IMR-90 (cell line): ENCODE measurements at regions not wholly inside any gene's neighbourhood (a gene's known extent, or its start where the extent isn't known, plus 50 kb on each side); places are given as distances from the start of the nearest gene placed in this dataset.

Source experiments
- ATAC-seq: fragments of 200-7000 bp; cut with Tn5 transposase; 2 replicates; pipeline ENCODE4 v1.9.1; 2020; ENCODE audit warnings: low read depth, mild to moderate bottlenecking, moderate library complexity
- BruUV-seq: library from RNA; stranded (reverse); fragments of 400-500 nt; replicated peaks from 2 replicates; lab custom pipeline; 2021; lab: Mats Ljungman, UMichigan
- CTCF ChIA-PET: fragments of 300-600 bp; formaldehyde crosslinking; extraction: SDS; loops from one replicate; lab custom pipeline; 2021; ENCODE audit warnings: antibody characterized with exemption; lab: Yijun Ruan, JAX
- POLR2A ChIA-PET: fragments of 300-600 bp; sonication (Branson Sonifier 250); formaldehyde crosslinking; loops from one replicate; lab custom pipeline; 2022; ENCODE audit warnings: antibody characterized with exemption; ENCODE audit not compliant: unreplicated experiment; lab: Charles Lee
- DNase-seq: peaks from one replicate; pipeline ENCODE4 v3.0.0; 2013
- H2AFZ ChIP-seq: replicated peaks from 2 replicates; pipeline ENCODE3; 2013; ENCODE audit warnings: low read length, mild to moderate bottlenecking; ENCODE audit not compliant: poor library complexity
- H2AK5ac ChIP-seq: 2 replicates; pipeline ENCODE4 v1.6.1; 2013; ENCODE audit warnings: low read depth, low read length, inconsistent platforms
- H2AK9ac ChIP-seq: replicated peaks from 2 replicates; pipeline ENCODE3; 2013; ENCODE audit warnings: mild to moderate bottlenecking, low read depth, low read length, moderate library complexity; ENCODE audit not compliant: poor library complexity
- H2BK120ac ChIP-seq: 2 replicates; pipeline ENCODE4 v1.6.1; 2013; ENCODE audit warnings: low read depth, low read length, inconsistent platforms
- H2BK15ac ChIP-seq: 3 replicates; pipeline ENCODE4 v1.6.1; 2013; ENCODE audit warnings: low read depth, low read length, inconsistent platforms
- H2BK20ac ChIP-seq: 2 replicates; pipeline ENCODE4 v1.6.1; 2013; ENCODE audit warnings: low read depth, mild to moderate bottlenecking, inconsistent platforms, low read length, moderate library complexity
- H2BK5ac ChIP-seq: 2 replicates; pipeline ENCODE4 v1.6.1; 2013; ENCODE audit warnings: mild to moderate bottlenecking, low read depth, low read length, inconsistent platforms; ENCODE audit not compliant: poor library complexity, severe bottlenecking
- H3K14ac ChIP-seq: replicated peaks from 2 replicates; pipeline ENCODE4 v1.6.1; 2013; ENCODE audit warnings: low read depth, low read length, inconsistent platforms
- H3K18ac ChIP-seq: 2 replicates; pipeline ENCODE4 v1.6.1; 2013; ENCODE audit warnings: low read depth, low read length, control low read depth
- H3K23ac ChIP-seq: 2 replicates; pipeline ENCODE4 v1.6.1; 2013; ENCODE audit warnings: low read depth, low read length, inconsistent platforms
- H3K27ac ChIP-seq: 2 replicates; pipeline ENCODE4 v1.5.1; 2013; ENCODE audit warnings: mild to moderate bottlenecking, control low read depth, low read length; ENCODE audit not compliant: insufficient read depth
- H3K27me3 ChIP-seq: 2 replicates; pipeline ENCODE4 v1.6.1; 2013; ENCODE audit warnings: low read length; ENCODE audit not compliant: control insufficient read depth, insufficient read depth
- H3K36me3 ChIP-seq: 2 replicates; pipeline ENCODE4 v1.6.1; 2013; ENCODE audit warnings: low read length, mixed read lengths; ENCODE audit not compliant: control insufficient read depth, insufficient read depth
- H3K4ac ChIP-seq: 2 replicates; pipeline ENCODE4 v1.6.1; 2013; ENCODE audit warnings: low read depth, low read length, inconsistent platforms
- H3K4me1 ChIP-seq: 2 replicates; pipeline ENCODE4 v1.6.1; 2013; ENCODE audit warnings: low read length, mixed read lengths; ENCODE audit not compliant: control insufficient read depth, insufficient read depth
- H3K4me2 ChIP-seq: 2 replicates; pipeline ENCODE4 v1.6.1; 2013; ENCODE audit warnings: low read depth, mild to moderate bottlenecking, control low read depth, low read length, moderate library complexity
- H3K4me3 ChIP-seq: 2 replicates; pipeline ENCODE4 v1.5.1; 2013; ENCODE audit warnings: low read depth, mild to moderate bottlenecking, control low read depth, low read length, moderate library complexity; ENCODE audit not compliant: insufficient read depth
- H3K56ac ChIP-seq: 2 replicates; pipeline ENCODE4 v1.6.1; 2013; ENCODE audit warnings: low read length, inconsistent platforms; ENCODE audit not compliant: insufficient read depth; ENCODE audit errors: extremely low read depth
- H3K79me1 ChIP-seq, 2 experiments: 2 replicates each; pipeline ENCODE4 v1.6.1; 2013; ENCODE audit warnings: low read length in 2 of 2, inconsistent platforms in 1 of 2, low read depth in 1 of 2
- H3K9ac ChIP-seq: 2 replicates; pipeline ENCODE4 v1.6.1; 2013; ENCODE audit warnings: low read depth, low read length, control low read depth
- H3K9me1 ChIP-seq: 2 replicates; pipeline ENCODE4 v1.6.1; 2013; ENCODE audit warnings: low read length, inconsistent platforms; ENCODE audit not compliant: insufficient read depth
- H3K9me3 ChIP-seq: 2 replicates; pipeline ENCODE4 v1.6.1; 2013; ENCODE audit warnings: low read length; ENCODE audit not compliant: control insufficient read depth, insufficient read depth
- H4K20me1 ChIP-seq: 2 replicates; pipeline ENCODE4 v1.6.1; 2013; ENCODE audit warnings: low read length, inconsistent platforms; ENCODE audit not compliant: insufficient read depth
- H4K5ac ChIP-seq: 2 replicates; pipeline ENCODE4 v1.6.1; 2013; ENCODE audit warnings: mild to moderate bottlenecking, low read depth, low read length, control low read depth
- H4K8ac ChIP-seq, 2 experiments: 2 replicates each; pipeline ENCODE4 v1.6.1; 2013; ENCODE audit warnings: low read depth in 2 of 2, low read length in 2 of 2, control low read depth in 1 of 2, inconsistent platforms in 1 of 2
- H4K91ac ChIP-seq: 2 replicates; pipeline ENCODE4 v1.6.1; 2013; ENCODE audit warnings: low read depth, low read length, inconsistent platforms; ENCODE audit not compliant: insufficient read depth
- CTCF ChIP-seq: conservative IDR thresholded peaks from 2 replicates; pipeline ENCODE4 v1.5.1; 2012; ENCODE audit warnings: mild to moderate bottlenecking, low read depth, low read length, improper control_type of control experiment
- MAZ ChIP-seq: IDR thresholded peaks from 2 replicates; pipeline ENCODE4 v1.6.1; 2012; ENCODE audit warnings: low read depth, mild to moderate bottlenecking, low read length, improper control_type of control experiment, moderate library complexity, borderline replicate concordance
- MXI1 ChIP-seq: IDR thresholded peaks from 2 replicates; pipeline ENCODE4 v1.6.1; 2012; ENCODE audit warnings: low read depth, mild to moderate bottlenecking, low read length, moderate library complexity, borderline replicate concordance
- POLR2A ChIP-seq: IDR thresholded peaks from 2 replicates; pipeline ENCODE4 v1.6.1; 2012; ENCODE audit warnings: mild to moderate bottlenecking, low read depth, low read length
- SMC3 ChIP-seq: fragments of 150-350 bp; IDR thresholded peaks from 2 replicates; pipeline ENCODE4 v1.6.1; 2016; ENCODE audit warnings: low read depth, mild to moderate bottlenecking, antibody characterized with exemption, low read length, moderate library complexity
- USF2 ChIP-seq: fragments of 150-350 bp; IDR thresholded peaks from 2 replicates; pipeline ENCODE4 v1.6.1; 2017; ENCODE audit warnings: mild to moderate bottlenecking, antibody characterized with exemption, low read length, low read depth
- WGBS, 2 experiments: methylation state at CpG; one replicate each; pipeline versions ENCODE4 v1.1.5 to v1.1.7; 2013; ENCODE audit warnings: missing lambda C conversion rate in 2 of 2; ENCODE audit not compliant: insufficient read length in 1 of 2; ENCODE audit errors: extremely low coverage in 2 of 2; 5-methylcytosine and 5-hydroxymethylcytosine counted together
- dilution Hi-C: fragments of 300-500 bp; cut with HindIII; formaldehyde crosslinking; loops from one replicate; pipeline ENCODE4 v1.14.3; 2018; ENCODE audit warnings: low sequenced_read_pairs; ENCODE audit not compliant: unreplicated experiment
- in situ Hi-C: fragments of 300-500 bp; cut with MboI; formaldehyde crosslinking; loops from 3 replicates; pipeline ENCODE4 v1.14.3; 2019; ENCODE audit warnings: low sequenced_read_pairs, inconsistent platforms, mixed read lengths
- intact Hi-C: fragments of 100-400 bp; cut with micrococcal nuclease; formaldehyde crosslinking; loops from 2 replicates; pipeline ENCODE4 v1.10.0; 2022

- H2AK5ac ChIP-seq: no peak overlapping the region
- no peak overlapping the region for H3K14ac ChIP-seq
- no peak overlapping the region for H2BK20ac ChIP-seq
- DNase-seq (no peak), ATAC-seq (no peak)
- no peak overlapping the region for H2AFZ ChIP-seq
- H2BK5ac ChIP-seq: no peak overlapping the region
- CTCF ChIA-PET: no interaction called here
- H3K4me2 ChIP-seq: no peak overlapping the region
- H3K36me3 ChIP-seq: no peaks in the 10 kb centered on the region
- no peaks in the 10 kb centered on the region for H3K4me1 ChIP-seq
- no peaks in the 10 kb centered on the region for H3K9me3 ChIP-seq
- no peak overlapping the region for H3K9ac ChIP-seq
- H2BK15ac ChIP-seq: no peak overlapping the region
- H2AK9ac ChIP-seq: no peak overlapping the region
- no peak overlapping the region for H3K23ac ChIP-seq
- no peak overlapping the region for H4K91ac ChIP-seq
- no peaks in the 10 kb centered on the region for H3K9me1 ChIP-seq
- dilution Hi-C loops (no loop called here), in situ Hi-C loops (no loop called here), intact Hi-C loops (no loop called here)
- POLR2A ChIA-PET: no interaction called here
- H3K4me3 ChIP-seq: no peak overlapping the region
- no peak overlapping the region for H2BK120ac ChIP-seq
- H3K56ac ChIP-seq: no peak overlapping the region
- no peaks in the 10 kb centered on the region for H4K20me1 ChIP-seq
- no peak overlapping the region for H3K18ac ChIP-seq
- no peak overlapping the region for H3K27ac ChIP-seq
- WGBS, 2 experiments: no CpG with 5 or more reads among the region's 4 CpGs
- no peak overlapping the region for H3K4ac ChIP-seq
- TF ChIP-seq MXI1 (no peak), USF2 (no peak), POLR2A (no peak), CTCF (no peak), SMC3 (no peak), MAZ (no peak)
- H3K27me3 ChIP-seq: no peaks in the 10 kb centered on the region
- H3K79me1 ChIP-seq: no peaks in the 10 kb centered on the region
- H4K8ac ChIP-seq: no peak overlapping the region
- H4K5ac ChIP-seq: no peak overlapping the region
- BruUV-seq: no TSS peak
These were observed 775.8 kb downstream of the CDH11 start for GRCh38 chr16:64346080-64346479.
